ENCODE measurements at regions not wholly inside any gene's neighbourhood (a gene's known extent, or its start where the extent isn't known, plus 50 kb on each side); places are given as distances from the start of the nearest gene placed in this dataset.

GRCh38 chr14:62015945-62016344 is 253.7 kb downstream of the SNAPC1 start:
- DNase-seq (ENCODE audit: low spot score) = no peak

- DNase-seq (ENCODE audit: low spot score) = no peak
Observed at GRCh38 chr14:62017651-62018230, 255.5 kb downstream of the SNAPC1 start.

- DNase-seq (ENCODE audit: low spot score) = no peak
Observed at GRCh38 chr14:62018606-62019005, 256.4 kb downstream of the SNAPC1 start.

GRCh38 chr14:62027958-62028357 is 265.7 kb downstream of the SNAPC1 start:
- DNase-seq (ENCODE audit: low spot score) = no peak

- no peak for DNase-seq (ENCODE audit: low spot score)
Observed at GRCh38 chr14:62029569-62029924, 267.3 kb downstream of the SNAPC1 start.

GRCh38 chr14:62030387-62030786 is 268.2 kb downstream of the SNAPC1 start:
- DNase-seq (ENCODE audit: low spot score) = no peak

- DNase-seq (ENCODE audit: low spot score) = peak; percentile 8
Observed at GRCh38 chr14:62031504-62031903, 269.3 kb downstream of the SNAPC1 start.

- no peak for DNase-seq (ENCODE audit: low spot score)
Observed at GRCh38 chr14:62053188-62053587, 291.0 kb downstream of the SNAPC1 start.

- DNase-seq (ENCODE audit: low spot score) = no peak
Observed at GRCh38 chr14:62056789-62057188, 294.6 kb downstream of the SNAPC1 start.

GRCh38 chr14:62062645-62063044 is 300.4 kb downstream of the SNAPC1 start:
- no peak for DNase-seq (ENCODE audit: low spot score)

- no peak for DNase-seq (ENCODE audit: low spot score)
Observed at GRCh38 chr14:62064751-62065323, 302.6 kb downstream of the SNAPC1 start.

- DNase-seq (ENCODE audit: low spot score) = no peak
Observed at GRCh38 chr14:62066304-62066703, 304.1 kb downstream of the SNAPC1 start.

GRCh38 chr14:62071039-62071438 is 308.8 kb downstream of the SNAPC1 start:
- DNase-seq (ENCODE audit: low spot score) = no peak

- no peak for DNase-seq (ENCODE audit: low spot score)
Observed at GRCh38 chr14:62076368-62076767, 314.1 kb downstream of the SNAPC1 start.

GRCh38 chr14:62076825-62077605 is 314.8 kb downstream of the SNAPC1 start:
- no peak for DNase-seq (ENCODE audit: low spot score)

- no peak for DNase-seq (ENCODE audit: low spot score)
Observed at GRCh38 chr14:62077676-62078261, 315.5 kb downstream of the SNAPC1 start.

- DNase-seq (ENCODE audit: low spot score) = no peak
Observed at GRCh38 chr14:62079038-62079437, 316.8 kb downstream of the SNAPC1 start.

- no peak for DNase-seq (ENCODE audit: low spot score)
Observed at GRCh38 chr14:62081012-62081612, 318.9 kb downstream of the SNAPC1 start.

GRCh38 chr14:62081951-62082350 is 319.7 kb downstream of the SNAPC1 start:
- DNase-seq (ENCODE audit: low spot score) = no peak

GRCh38 chr14:62082779-62083178 is 320.6 kb downstream of the SNAPC1 start:
- DNase-seq (ENCODE audit: low spot score) = no peak

- no peak for DNase-seq (ENCODE audit: low spot score)
Observed at GRCh38 chr14:62084020-62084419, 321.8 kb downstream of the SNAPC1 start.

- no peak for DNase-seq (ENCODE audit: low spot score)
Observed at GRCh38 chr14:62087191-62087590, 325.0 kb downstream of the SNAPC1 start.

GRCh38 chr14:62093736-62094135 is 331.5 kb downstream of the SNAPC1 start:
- no peak for DNase-seq (ENCODE audit: low spot score)

Measured in RKO (cell line).